Body of pancreas (tissue), 4 donors: ENCODE measurements at regions not wholly inside any gene's neighbourhood (a gene's known extent, or its start where the extent isn't known, plus 50 kb on each side); places are given as distances from the start of the nearest gene placed in this dataset.

Experiments
- ATAC-seq: fragments of 150-250 bp; one replicate; pipeline ENCODE4 v1.9.1; 2016
- DNase-seq, 4 donors: peaks; one replicate each; pipeline ENCODE4 v3.0.0-alpha.2; 2019
- H3K27ac ChIP-seq, 4 donors: fragments of 200-600 bp; sonication (generic); 1 replicate in 3 of 4; 2 replicates in 1 of 4; pipeline versions ENCODE4 v1.5.1 to v1.6.1; 2016 to 2019; ENCODE audit warnings: mild to moderate bottlenecking in 1 of 4, mixed read lengths in 1 of 4, moderate library complexity in 1 of 4
- H3K27me3 ChIP-seq, 2 donors: fragments of 200-600 bp; sonication (generic); one replicate each; pipeline ENCODE4 v1.6.0; 2016; ENCODE audit warnings: mild to moderate bottlenecking in 1 of 2
- H3K36me3 ChIP-seq, 2 donors: fragments of 200-600 bp; sonication (generic); replicated peaks in 1 of 2; 2 replicates each; pipeline ENCODE4 v1.5.1; 2016; ENCODE audit warnings: low read depth in 2 of 2; ENCODE audit not compliant: insufficient read depth in 1 of 2
- H3K4me1 ChIP-seq: fragments of 200-600 bp; sonication (generic); one replicate; pipeline ENCODE4 v1.6.0; 2016
- H3K4me3 ChIP-seq, 2 donors: fragments of 200-600 bp; sonication (generic); 1 replicate in 1 of 2; 2 replicates in 1 of 2; pipeline ENCODE4 v1.5.1; 2016 to 2019
- H3K9me3 ChIP-seq, 3 donors: fragments of 200-600 bp; sonication (generic); 1 replicate in 2 of 3; 2 replicates in 1 of 3; pipeline ENCODE4 v1.5.1; 2016
- POLR2A ChIP-seq, 3 donors: fragments of 450-650 bp; IDR thresholded peaks; one replicate each; pipeline ENCODE4 v1.6.1; 2016; ENCODE audit warnings: antibody characterized with exemption in 3 of 3, mild to moderate bottlenecking in 2 of 3
- WGBS, 2 donors: methylation state at CpG; one replicate each; pipeline ENCODE4 v1.1.5; 2017; 5-methylcytosine and 5-hydroxymethylcytosine counted together
- intact Hi-C: fragments of 100-400 bp; cut with DNase I; formaldehyde crosslinking; loops from one replicate; pipeline ENCODE4 v1.15.1; 2023
- TF ChIP-seq, protein P1 (sequence below), 7 experiments: fragments of 450-650 bp in 4 of 7; fragments of 200-600 bp in 3 of 7; sonication (generic) in 3 of 7; IDR thresholded peaks; one replicate each; pipeline ENCODE4 v1.5.1; 2016 to 2019; ENCODE audit warnings: antibody characterized with exemption in 7 of 7

DNA sequence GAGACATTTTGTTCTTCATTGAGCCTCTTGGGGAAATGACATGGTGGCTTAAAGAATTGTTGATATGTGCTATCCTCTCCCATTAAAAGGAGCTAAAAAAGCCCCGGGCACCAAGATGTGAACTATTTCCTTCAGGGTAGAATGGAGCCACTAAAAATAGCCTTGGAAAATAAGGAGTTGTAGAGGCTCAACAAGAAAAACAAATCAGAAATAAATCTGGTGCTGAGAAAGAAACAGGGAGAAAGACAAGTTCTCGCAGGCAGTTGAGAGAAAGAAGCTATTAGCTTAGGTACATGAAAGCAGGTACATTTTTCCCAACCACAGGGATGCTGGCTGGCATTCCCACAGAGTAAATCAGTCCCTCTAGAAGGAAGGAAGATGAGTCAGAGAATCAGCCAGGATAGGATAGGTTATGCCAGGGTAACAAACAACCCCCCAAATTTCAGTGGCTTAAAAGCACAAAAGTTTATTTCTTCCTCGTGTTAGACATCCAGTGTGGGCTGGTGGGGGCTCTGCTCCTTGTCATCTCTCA, 134.6 kb upstream of the ADRA1B start:
- WGBS, 2 donors = 66 to 71% methylated on average over 3 of the region's 3 CpGs
- Histone ChIP-seq H3K9me3 (no peaks in the 10 kb centered on the region), H3K4me1 (no peaks in the 10 kb centered on the region), H3K27ac (no peak overlapping the region), H3K27me3 (no peaks in the 10 kb centered on the region), H3K36me3 (no peaks in the 10 kb centered on the region), H3K4me3 (no peak overlapping the region)
- intact Hi-C loops = no loop called here
- TF ChIP-seq POLR2A (IDR thresholded peaks at IDR 0.05) = no peak
- TF ChIP-seq, protein P1, sequence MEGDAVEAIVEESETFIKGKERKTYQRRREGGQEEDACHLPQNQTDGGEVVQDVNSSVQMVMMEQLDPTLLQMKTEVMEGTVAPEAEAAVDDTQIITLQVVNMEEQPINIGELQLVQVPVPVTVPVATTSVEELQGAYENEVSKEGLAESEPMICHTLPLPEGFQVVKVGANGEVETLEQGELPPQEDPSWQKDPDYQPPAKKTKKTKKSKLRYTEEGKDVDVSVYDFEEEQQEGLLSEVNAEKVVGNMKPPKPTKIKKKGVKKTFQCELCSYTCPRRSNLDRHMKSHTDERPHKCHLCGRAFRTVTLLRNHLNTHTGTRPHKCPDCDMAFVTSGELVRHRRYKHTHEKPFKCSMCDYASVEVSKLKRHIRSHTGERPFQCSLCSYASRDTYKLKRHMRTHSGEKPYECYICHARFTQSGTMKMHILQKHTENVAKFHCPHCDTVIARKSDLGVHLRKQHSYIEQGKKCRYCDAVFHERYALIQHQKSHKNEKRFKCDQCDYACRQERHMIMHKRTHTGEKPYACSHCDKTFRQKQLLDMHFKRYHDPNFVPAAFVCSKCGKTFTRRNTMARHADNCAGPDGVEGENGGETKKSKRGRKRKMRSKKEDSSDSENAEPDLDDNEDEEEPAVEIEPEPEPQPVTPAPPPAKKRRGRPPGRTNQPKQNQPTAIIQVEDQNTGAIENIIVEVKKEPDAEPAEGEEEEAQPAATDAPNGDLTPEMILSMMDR (IDR thresholded peaks at IDR 0.05) = no peak
- DNase-seq (no peak), ATAC-seq (no peak)

DNA sequence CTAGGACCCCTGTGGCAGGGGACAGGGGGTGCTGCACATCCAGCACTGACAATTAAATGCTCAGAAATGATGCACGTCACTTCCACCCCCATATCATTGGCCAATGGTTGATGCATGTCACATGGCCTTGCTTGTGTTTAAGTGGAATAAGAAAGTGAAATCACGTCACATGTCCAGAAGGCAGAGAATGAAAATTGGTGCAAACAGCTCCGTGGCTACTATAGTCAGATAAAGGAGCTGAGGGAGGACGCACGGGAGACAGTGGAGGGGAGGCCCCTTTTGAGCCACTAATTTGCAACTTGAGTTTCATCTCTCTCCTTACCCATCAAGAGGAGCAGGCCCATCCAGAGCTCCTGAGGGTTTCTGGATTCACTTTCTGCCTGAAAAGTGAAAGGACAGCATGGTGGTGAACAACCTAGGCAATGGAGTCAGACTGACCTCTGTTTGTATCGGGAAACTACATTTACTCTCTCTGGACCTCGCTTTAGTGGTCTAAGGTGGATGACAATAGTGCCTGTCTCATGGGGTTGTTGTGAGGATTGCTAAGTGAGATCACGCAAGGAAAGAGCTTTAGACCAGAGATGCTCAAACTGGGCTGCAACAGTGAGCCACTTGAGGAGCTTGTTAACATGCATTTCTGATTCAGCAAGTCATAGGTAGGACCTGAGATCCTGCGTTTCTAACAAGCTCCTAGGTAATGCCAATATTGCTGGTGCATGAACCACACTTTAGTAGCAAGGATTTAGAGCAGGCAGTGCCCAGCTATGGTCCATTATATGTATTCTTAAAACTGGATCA, 133.9 kb upstream of the ADRA1B start:
- H3K36me3 ChIP-seq = no peaks in the 10 kb centered on the region
- no peak for DNase-seq
- intact Hi-C loops = no loop called here
- no peak for ATAC-seq
- no peak overlapping the region for H3K27ac ChIP-seq
- H3K27me3 ChIP-seq = no peaks in the 10 kb centered on the region
- no peak for TF ChIP-seq POLR2A (IDR thresholded peaks at IDR 0.05)
- TF ChIP-seq, protein P1 (IDR thresholded peaks at IDR 0.05) = no peak
- 61 to 64% methylated on average over 9 of the region's 9 CpGs for WGBS, 2 donors
- no peak overlapping the region for H3K4me3 ChIP-seq
- no peaks in the 10 kb centered on the region for H3K9me3 ChIP-seq
- H3K4me1 ChIP-seq = no peaks in the 10 kb centered on the region

DNA sequence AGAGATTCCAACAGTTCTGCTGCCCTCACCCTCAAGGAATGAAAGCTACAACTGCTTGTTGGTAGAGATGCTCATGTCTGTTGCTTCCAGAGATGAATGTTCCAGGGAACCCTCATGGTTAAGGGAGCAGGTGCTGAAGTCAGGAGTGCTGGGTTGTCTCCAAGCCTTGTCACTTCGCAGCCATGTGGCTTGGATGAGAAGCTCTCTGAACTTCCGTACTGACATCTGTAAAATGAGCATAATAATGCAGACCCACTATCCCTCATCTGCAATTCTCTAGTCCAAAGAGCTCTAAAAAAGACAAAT, 133.3 kb upstream of the ADRA1B start:
- TF ChIP-seq POLR2A (IDR thresholded peaks at IDR 0.05) = no peak
- TF ChIP-seq, protein P1 (IDR thresholded peaks at IDR 0.05) = no peak
- intact Hi-C loops = no loop called here
- ATAC-seq (no peak), DNase-seq (no peak)
- H3K4me3 ChIP-seq = no peak overlapping the region
- WGBS, 2 donors = 73 to 75% methylated on average over 2 of the region's 2 CpGs
- no peak overlapping the region for H3K27ac ChIP-seq
- no peaks in the 10 kb centered on the region for H3K36me3 ChIP-seq
- H3K9me3 ChIP-seq = no peaks in the 10 kb centered on the region
- no peaks in the 10 kb centered on the region for H3K27me3 ChIP-seq
- no peaks in the 10 kb centered on the region for H3K4me1 ChIP-seq

DNA sequence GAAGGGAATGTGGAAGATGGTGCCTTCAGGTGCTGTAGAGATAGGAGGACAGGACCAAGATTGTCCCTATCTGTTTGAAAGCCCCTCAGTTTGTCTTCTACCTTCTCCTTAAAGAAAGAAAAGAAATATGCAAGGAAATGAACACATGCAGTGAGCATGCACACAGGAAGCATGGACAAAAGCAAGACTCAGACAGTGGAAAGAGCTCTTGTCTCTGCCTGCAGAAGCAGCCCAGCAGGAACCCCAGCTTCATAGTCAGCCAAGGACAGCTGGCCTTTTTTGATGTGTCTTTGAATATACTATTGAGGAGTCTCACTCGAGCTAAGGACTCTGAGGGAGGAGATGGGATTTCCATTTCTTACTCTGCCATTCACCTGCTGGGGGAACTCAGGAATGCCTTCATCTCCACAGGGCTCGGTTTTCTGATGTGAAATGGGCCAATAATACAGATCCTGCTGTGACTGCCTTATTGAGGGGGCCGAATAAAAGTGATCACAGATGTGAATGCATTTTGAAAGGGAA, 132.5 kb upstream of the ADRA1B start:
- H3K4me1 ChIP-seq = no peaks in the 10 kb centered on the region
- no peaks in the 10 kb centered on the region for H3K27me3 ChIP-seq
- H3K27ac ChIP-seq = no peak overlapping the region
- no peak for ATAC-seq
- H3K4me3 ChIP-seq = no peak overlapping the region
- DNase-seq = no peak
- WGBS, 2 donors = 40 to 41% methylated on average over 3 of the region's 3 CpGs
- intact Hi-C loops = no loop called here
- H3K9me3 ChIP-seq = no peaks in the 10 kb centered on the region
- H3K36me3 ChIP-seq = no peaks in the 10 kb centered on the region
- TF ChIP-seq POLR2A (IDR thresholded peaks at IDR 0.05) = no peak
- TF ChIP-seq, protein P1 (IDR thresholded peaks at IDR 0.05) = no peak

DNA sequence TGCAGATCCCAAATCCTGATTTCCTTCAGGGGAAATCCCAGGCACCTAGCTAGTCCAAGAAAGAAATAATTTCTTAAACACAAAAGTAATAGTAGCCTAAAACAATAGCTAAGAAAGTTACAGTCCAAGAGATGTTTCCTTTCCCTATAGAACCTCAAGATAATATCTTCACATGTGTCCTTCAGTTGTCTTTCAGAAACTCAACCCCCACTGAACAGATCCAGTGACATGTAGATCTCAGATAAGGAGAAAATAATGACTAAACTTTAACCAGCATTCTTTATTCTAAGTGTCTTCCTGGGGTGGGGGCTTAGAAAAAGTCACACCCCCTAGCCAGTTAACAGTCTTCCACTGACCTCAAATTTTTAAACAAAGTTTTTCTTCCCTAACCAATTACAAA, 131.3 kb upstream of the ADRA1B start:
- no peak overlapping the region for H3K27ac ChIP-seq
- intact Hi-C loops = no loop called here
- no peak for TF ChIP-seq POLR2A (IDR thresholded peaks at IDR 0.05)
- TF ChIP-seq, protein P1 (IDR thresholded peaks at IDR 0.05) = no peak
- ATAC-seq = no peak
- no peaks in the 10 kb centered on the region for H3K36me3 ChIP-seq
- H3K9me3 ChIP-seq = no peaks in the 10 kb centered on the region
- H3K4me3 ChIP-seq = no peak overlapping the region
- H3K4me1 ChIP-seq = no peaks in the 10 kb centered on the region
- DNase-seq = no peak
- no peaks in the 10 kb centered on the region for H3K27me3 ChIP-seq
